Gastroesophageal sphincter (tissue), 4 donors: ENCODE measurements at regions not wholly inside any gene's neighbourhood (a gene's known extent, or its start where the extent isn't known, plus 50 kb on each side); places are given as distances from the start of the nearest gene placed in this dataset.

Experiments
- ATAC-seq: fragments of 150-250 bp; one replicate; pipeline ENCODE4 v1.9.1; 2016; ENCODE audit warnings: mild to moderate bottlenecking, moderate library complexity
- H3K27ac ChIP-seq, 4 donors: fragments of 200-600 bp; sonication (generic) in 3 of 4; 1 replicate in 3 of 4; 2 replicates in 1 of 4; pipeline ENCODE4 v1.5.1; 2016 to 2019
- H3K27me3 ChIP-seq: fragments of 200-600 bp; sonication (generic); one replicate; pipeline ENCODE4 v1.5.1; 2019
- H3K36me3 ChIP-seq, 2 donors: fragments of 200-600 bp; sonication (generic); one replicate each; pipeline ENCODE4 v1.5.1; 2019; ENCODE audit warnings: control low read depth in 1 of 2
- H3K4me1 ChIP-seq, 3 donors: fragments of 200-600 bp; sonication (generic); 1 replicate in 2 of 3; 2 replicates in 1 of 3; pipeline ENCODE4 v1.5.1; 2016 to 2019; ENCODE audit warnings: control low read depth in 2 of 3
- H3K4me3 ChIP-seq, 2 donors: fragments of 200-600 bp; sonication (generic); one replicate each; pipeline ENCODE4 v1.5.1; 2019; ENCODE audit warnings: mild to moderate bottlenecking in 1 of 2, moderate library complexity in 1 of 2
- H3K9me3 ChIP-seq, 3 donors: fragments of 200-600 bp; sonication (generic); one replicate each; pipeline ENCODE4 v1.5.1; 2017 to 2019; ENCODE audit warnings: control low read depth in 2 of 3
- CTCF ChIP-seq, 4 experiments: fragments of 200-600 bp in 2 of 4; fragments of 450-650 bp in 2 of 4; sonication (generic) in 1 of 4; IDR thresholded peaks; one replicate each; pipeline ENCODE4 v1.5.1; 2017 to 2019; ENCODE audit warnings: antibody characterized with exemption in 4 of 4, mild to moderate bottlenecking in 2 of 4, moderate library complexity in 2 of 4
- EP300 ChIP-seq: sonication (generic); formaldehyde crosslinking; IDR thresholded peaks from one replicate; pipeline ENCODE4 v1.6.1; 2017; ENCODE audit warnings: antibody characterized with exemption, mild to moderate bottlenecking
- POLR2A ChIP-seq, 2 donors: fragments of 450-650 bp; IDR thresholded peaks; one replicate each; pipeline ENCODE4 v1.6.1; 2017; ENCODE audit warnings: antibody characterized with exemption in 2 of 2, mild to moderate bottlenecking in 2 of 2, moderate library complexity in 1 of 2
- POLR2AphosphoS5 ChIP-seq: sonication (generic); formaldehyde crosslinking; IDR thresholded peaks from one replicate; pipeline ENCODE4 v1.6.1; 2017; ENCODE audit warnings: antibody characterized with exemption
- WGBS, 2 donors: methylation state at CpG; one replicate each; pipeline ENCODE4 v1.1.5; 2018; ENCODE audit warnings: low coverage in 1 of 2; 5-methylcytosine and 5-hydroxymethylcytosine counted together

DNA sequence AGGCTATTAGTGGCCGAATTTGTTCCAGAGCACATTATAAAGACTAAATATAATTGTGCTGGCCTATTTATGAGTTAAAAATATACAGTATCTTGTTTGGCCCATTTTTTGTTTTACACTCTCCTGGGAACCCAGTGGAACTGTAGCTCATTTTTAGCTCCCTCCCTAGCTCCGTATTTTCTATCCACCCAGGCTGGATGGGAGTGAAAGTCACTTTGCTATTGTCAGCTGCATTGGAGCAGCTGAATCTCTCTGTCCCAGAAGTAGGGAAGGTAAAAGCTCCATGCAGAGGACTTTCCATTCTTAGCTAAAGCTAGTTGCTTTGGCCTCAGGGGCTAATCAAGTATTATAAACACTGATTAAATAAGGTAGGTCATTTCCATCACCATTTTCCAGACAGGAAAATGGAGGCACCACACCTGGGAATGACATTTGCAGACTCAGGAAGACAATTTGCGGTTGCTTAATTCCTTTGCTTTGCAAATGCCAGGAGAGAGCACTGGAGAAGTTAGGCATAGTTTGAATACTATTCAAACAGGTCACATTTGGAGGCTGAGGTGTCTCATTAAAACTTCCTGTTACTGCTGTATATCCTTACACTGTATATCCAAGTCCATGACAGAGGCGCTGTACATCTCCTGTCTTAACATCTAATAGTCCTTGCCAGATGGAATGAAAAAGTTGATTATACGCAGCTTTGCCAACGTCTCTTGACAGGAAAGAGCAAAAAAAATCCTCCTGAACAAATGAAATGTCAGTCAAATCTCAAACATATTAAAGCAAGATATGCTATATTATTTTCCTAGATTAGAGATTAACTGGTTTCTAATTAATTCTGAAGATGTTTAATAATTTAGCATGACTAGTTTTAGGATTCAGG lies 338.1 kb upstream of the KIRREL3 start:
- H3K27ac ChIP-seq = no peak overlapping the region
- no peak for ATAC-seq
- no peaks in the 10 kb centered on the region for H3K27me3 ChIP-seq
- no peaks in the 10 kb centered on the region for H3K9me3 ChIP-seq
- H3K4me3 ChIP-seq = no peak overlapping the region
- H3K4me1 ChIP-seq = no peaks in the 10 kb centered on the region
- H3K36me3 ChIP-seq = no peaks in the 10 kb centered on the region
- no peak for TF ChIP-seq POLR2AphosphoS5
- no peak for TF ChIP-seq POLR2A (IDR thresholded peaks at IDR 0.05)
- no peak for TF ChIP-seq EP300
- TF ChIP-seq CTCF (IDR thresholded peaks at IDR 0.05) = no peak
- 54 to 71% methylated on average over 5 to 6 of the region's 6 CpGs for WGBS, 2 donors

- Histone ChIP-seq H3K27me3 (no peaks in the 10 kb centered on the region), H3K4me1 (no peaks in the 10 kb centered on the region), H3K36me3 (no peaks in the 10 kb centered on the region), H3K9me3 (peaks cover 0 to 13% (median 0%) of the 10 kb centered on the region in 3 donors), H3K4me3 (no peak overlapping the region), H3K27ac (no peak overlapping the region)
- 50 to 62% methylated on average over 1 of the region's 1 CpG for WGBS, 2 donors
- no peak for ATAC-seq
- TF ChIP-seq POLR2A (IDR thresholded peaks at IDR 0.05) = no peak
- TF ChIP-seq POLR2AphosphoS5 = no peak
- no peak for TF ChIP-seq EP300
- TF ChIP-seq CTCF (IDR thresholded peaks at IDR 0.05) = no peak
Observed at GRCh38 chr11:127334466-127334865, 333.9 kb upstream of the KIRREL3 start.

GRCh38 chr11:127332896-127333295 lies 332.3 kb upstream of the KIRREL3 start:
- Histone ChIP-seq H3K9me3 (peaks cover 0 to 13% (median 0%) of the 10 kb centered on the region in 3 donors), H3K36me3 (no peaks in the 10 kb centered on the region), H3K4me1 (no peaks in the 10 kb centered on the region), H3K27me3 (no peaks in the 10 kb centered on the region), H3K4me3 (no peak overlapping the region), H3K27ac (no peak overlapping the region)
- WGBS, 2 donors = 45 to 100% methylated on average over 1 of the region's 2 CpGs
- no peak for TF ChIP-seq POLR2AphosphoS5
- TF ChIP-seq CTCF (IDR thresholded peaks at IDR 0.05) = no peak
- TF ChIP-seq EP300 = no peak
- TF ChIP-seq POLR2A (IDR thresholded peaks at IDR 0.05) = no peak
- no peak for ATAC-seq

- WGBS, 2 donors = 47 to 58% methylated on average over 3 of the region's 3 CpGs
- H3K4me1 ChIP-seq = no peaks in the 10 kb centered on the region
Observed at GRCh38 chr11:127330044-127330443, 329.5 kb upstream of the KIRREL3 start.

More at GRCh38 chr11:127330044-127330443, 329.5 kb upstream of the KIRREL3 start:
- TF ChIP-seq POLR2A (IDR thresholded peaks at IDR 0.05) (no peak), POLR2AphosphoS5 (no peak), EP300 (no peak), CTCF (IDR thresholded peaks at IDR 0.05) (no peak)
- Histone ChIP-seq H3K27me3 (no peaks in the 10 kb centered on the region), H3K4me3 (no peak overlapping the region), H3K9me3 (peaks cover 0 to 13% (median 0%) of the 10 kb centered on the region in 3 donors), H3K27ac (no peak overlapping the region), H3K36me3 (no peaks in the 10 kb centered on the region)
- no peak for ATAC-seq
